ENCODE measurements at regions not wholly inside any gene's neighbourhood (a gene's known extent, or its start where the extent isn't known, plus 50 kb on each side); places are given as distances from the start of the nearest gene placed in this dataset.
"Not testable (repeated sequence)": the region's sequence is repeated elsewhere in the genome, so short reads cannot be mapped to it uniquely, and the experiment has no call there.

DNA sequence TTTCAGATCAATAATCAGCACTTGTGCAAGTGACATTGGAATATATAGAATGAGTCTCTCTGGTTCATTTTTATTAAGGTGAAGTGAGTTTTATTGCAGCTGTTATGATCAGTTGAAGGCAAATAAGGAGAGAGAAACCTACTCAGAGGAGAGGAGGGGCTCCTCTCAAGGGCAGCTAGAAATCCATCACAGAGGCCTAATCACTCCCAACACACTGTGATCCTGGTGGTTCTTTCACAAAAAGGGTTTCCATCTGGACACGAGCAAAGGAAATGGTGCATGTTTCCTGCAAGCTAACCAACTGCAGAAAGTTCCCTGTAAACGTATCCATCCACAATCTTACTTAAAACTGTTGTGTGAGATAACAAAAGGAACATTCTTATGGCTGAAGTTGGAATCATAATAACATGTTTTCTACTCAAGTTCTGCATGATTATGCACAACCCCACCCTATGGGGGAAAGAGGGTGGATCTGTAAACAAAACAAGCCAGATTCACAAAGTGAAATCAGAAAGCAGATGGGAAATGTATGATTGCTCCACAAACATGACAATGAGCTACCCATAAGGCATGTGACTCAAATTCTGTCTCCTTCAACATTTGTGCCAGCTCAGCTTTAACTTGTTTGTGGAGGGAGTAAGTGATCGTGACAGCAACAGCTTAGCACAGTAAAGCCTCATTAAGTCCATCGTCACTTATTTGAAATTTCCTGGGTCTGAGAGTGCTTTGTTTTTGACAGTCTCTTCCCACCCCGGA lies 141.2 kb upstream of the ST6GALNAC5 start:
- WGBS (ENCODE audit: insufficient coverage): 75% methylated on average over 2 of the region's 5 CpGs
- H3K27me3 ChIP-seq (ENCODE audit: control insufficient read depth, insufficient read depth, low read length): no peaks in the 10 kb centered on the region
- H3K27ac ChIP-seq (ENCODE audit: low read length): no peak overlapping the region
- DNase-seq: peak; percentile 4
- H3K4me1 ChIP-seq (ENCODE audit: control insufficient read depth, insufficient read depth, low read length): no peaks in the 10 kb centered on the region
- no peaks in the 10 kb centered on the region for H3K9me3 ChIP-seq (replicated peaks; ENCODE audit: control insufficient read depth, low read depth, low read length)
- H3K4me3 ChIP-seq (ENCODE audit: low read length): no peak overlapping the region
- no peaks in the 10 kb centered on the region for H3K36me3 ChIP-seq (ENCODE audit: control insufficient read depth, insufficient read depth, low read length)

DNA sequence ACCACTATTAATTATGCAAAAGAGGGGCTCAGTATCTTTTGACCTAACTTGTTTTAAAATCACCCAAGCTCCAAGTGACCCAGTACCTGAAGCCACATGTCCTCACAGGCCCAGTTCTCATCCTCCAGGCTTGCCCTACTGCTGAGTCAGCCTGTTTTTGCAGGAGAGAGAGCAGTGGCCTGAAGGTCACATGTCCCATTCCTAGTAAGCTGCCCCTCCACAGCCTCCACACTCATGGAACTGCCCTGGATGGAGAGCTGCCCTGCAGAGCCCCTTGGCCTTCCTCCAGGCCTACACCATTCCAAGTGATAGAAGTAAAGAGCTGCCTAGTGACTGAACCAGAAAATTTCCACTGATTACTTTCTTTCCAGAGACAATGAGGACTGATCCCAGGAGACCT lies 139.8 kb upstream of the ST6GALNAC5 start:
- Histone ChIP-seq H3K9me3 (replicated peaks; ENCODE audit: control insufficient read depth, low read depth, low read length) (no peaks in the 10 kb centered on the region), H3K27ac (ENCODE audit: low read length) (no peak overlapping the region), H3K27me3 (ENCODE audit: control insufficient read depth, insufficient read depth, low read length) (no peaks in the 10 kb centered on the region), H3K36me3 (ENCODE audit: control insufficient read depth, insufficient read depth, low read length) (no peaks in the 10 kb centered on the region), H3K4me1 (ENCODE audit: control insufficient read depth, insufficient read depth, low read length) (no peaks in the 10 kb centered on the region), H3K4me3 (ENCODE audit: low read length) (no peak overlapping the region)
- DNase-seq: no peak

DNA sequence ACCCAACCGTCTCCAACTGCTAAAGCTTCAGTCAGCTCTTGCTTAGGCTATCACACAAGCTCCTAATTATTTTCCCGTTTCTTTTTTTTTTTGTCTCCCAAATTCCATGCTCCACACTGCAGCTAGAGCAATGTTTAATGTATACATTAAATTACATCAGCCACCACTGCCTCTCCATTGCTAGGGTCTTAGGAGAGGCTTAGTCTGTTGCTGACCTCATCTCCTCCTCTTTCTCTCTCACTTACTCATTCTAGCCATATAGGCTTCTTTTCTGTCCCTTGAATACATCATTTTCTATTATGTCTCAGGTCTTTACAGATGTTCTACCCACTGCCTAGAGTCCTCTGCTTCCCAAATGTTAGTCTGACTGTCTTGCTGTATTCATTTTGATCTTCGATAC lies 138.1 kb upstream of the ST6GALNAC5 start:
- Histone ChIP-seq H3K27me3 (ENCODE audit: control insufficient read depth, insufficient read depth, low read length) (no peaks in the 10 kb centered on the region), H3K9me3 (replicated peaks; ENCODE audit: control insufficient read depth, low read depth, low read length) (no peaks in the 10 kb centered on the region), H3K27ac (ENCODE audit: low read length) (no peak overlapping the region), H3K4me1 (ENCODE audit: control insufficient read depth, insufficient read depth, low read length) (no peaks in the 10 kb centered on the region), H3K4me3 (ENCODE audit: low read length) (no peak overlapping the region), H3K36me3 (ENCODE audit: control insufficient read depth, insufficient read depth, low read length) (no peaks in the 10 kb centered on the region)
- WGBS (ENCODE audit: insufficient coverage): 88% methylated on average over 1 of the region's 3 CpGs
- DNase-seq: no peak

DNA sequence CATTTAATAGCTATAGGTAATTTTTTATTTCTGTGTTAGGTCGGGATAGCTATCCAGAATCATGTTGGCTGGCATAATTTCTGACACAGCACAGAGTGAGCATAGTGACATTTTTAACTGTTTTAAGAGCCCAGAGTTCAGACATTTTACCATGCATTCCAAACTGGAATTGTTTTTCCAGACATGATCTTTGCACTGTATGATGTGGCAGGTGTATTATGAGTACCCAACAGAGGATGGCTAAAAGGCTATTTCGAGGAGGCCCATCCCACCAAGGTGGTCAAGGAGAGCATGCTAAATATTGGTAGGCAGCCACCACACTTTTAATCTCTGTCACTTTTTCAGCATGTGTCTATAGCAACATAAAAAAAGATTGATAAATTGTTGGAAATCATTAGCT lies 137.3 kb upstream of the ST6GALNAC5 start:
- Histone ChIP-seq H3K27me3 (ENCODE audit: control insufficient read depth, insufficient read depth, low read length) (no peaks in the 10 kb centered on the region), H3K27ac (ENCODE audit: low read length) (no peak overlapping the region), H3K9me3 (replicated peaks; ENCODE audit: control insufficient read depth, low read depth, low read length) (no peaks in the 10 kb centered on the region), H3K4me1 (ENCODE audit: control insufficient read depth, insufficient read depth, low read length) (no peaks in the 10 kb centered on the region), H3K36me3 (ENCODE audit: control insufficient read depth, insufficient read depth, low read length) (no peaks in the 10 kb centered on the region), H3K4me3 (ENCODE audit: low read length) (no peak overlapping the region)
- WGBS (ENCODE audit: insufficient coverage): no CpG with 5 or more reads among the region's 2 CpGs
- no peak for DNase-seq

GRCh38 chr1:76738355-76738754 lies 128.9 kb upstream of the ST6GALNAC5 start:
- WGBS (ENCODE audit: insufficient coverage): 83% methylated on average over 1 of the region's 1 CpG
- not testable (repeated sequence) for DNase-seq; H3K9me3 ChIP-seq (replicated peaks; ENCODE audit: control insufficient read depth, low read depth, low read length); H3K36me3 ChIP-seq (ENCODE audit: control insufficient read depth, insufficient read depth, low read length); H3K27me3 ChIP-seq (ENCODE audit: control insufficient read depth, insufficient read depth, low read length); H3K27ac ChIP-seq (ENCODE audit: low read length); H3K4me3 ChIP-seq (ENCODE audit: low read length); H3K4me1 ChIP-seq (ENCODE audit: control insufficient read depth, insufficient read depth, low read length)

DNA sequence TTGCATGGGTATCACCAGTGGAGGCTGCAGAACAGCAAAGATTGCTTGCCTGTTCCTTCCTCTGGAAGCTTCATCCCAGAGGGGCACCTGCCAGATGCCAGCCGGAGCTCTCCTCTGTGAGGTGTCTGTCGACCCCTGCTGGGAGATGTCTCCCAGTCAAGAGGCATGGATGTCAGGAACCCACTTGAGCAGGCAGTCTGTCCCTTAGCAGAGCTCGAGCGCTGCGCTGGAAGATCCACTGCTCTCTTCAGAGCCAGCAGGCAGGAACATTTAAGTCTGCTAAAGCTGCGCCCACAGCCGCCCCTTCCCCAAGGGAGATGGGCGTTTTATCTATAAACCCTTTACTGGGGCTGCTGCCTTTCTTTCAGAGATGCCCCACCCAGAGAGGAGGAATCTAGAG lies 126.3 kb upstream of the ST6GALNAC5 start:
- DNase-seq; H3K36me3 ChIP-seq (ENCODE audit: control insufficient read depth, insufficient read depth, low read length): not testable (repeated sequence)
- WGBS (ENCODE audit: insufficient coverage): 82% methylated on average over 8 of the region's 8 CpGs

GRCh38 chr1:76744989-76745388 lies 122.3 kb upstream of the ST6GALNAC5 start:
- Histone ChIP-seq H3K4me1 (ENCODE audit: control insufficient read depth, insufficient read depth, low read length) (no peaks in the 10 kb centered on the region), H3K36me3 (ENCODE audit: control insufficient read depth, insufficient read depth, low read length) (no peaks in the 10 kb centered on the region), H3K27ac (ENCODE audit: low read length) (no peak overlapping the region), H3K9me3 (replicated peaks; ENCODE audit: control insufficient read depth, low read depth, low read length) (peaks cover 7% of the 10 kb centered on the region), H3K27me3 (ENCODE audit: control insufficient read depth, insufficient read depth, low read length) (no peaks in the 10 kb centered on the region), H3K4me3 (ENCODE audit: low read length) (no peak overlapping the region)
- no CpG with 5 or more reads among the region's 1 CpG for WGBS (ENCODE audit: insufficient coverage)
- DNase-seq: no peak

More for the DNA sequence above, 126.3 kb upstream of the ST6GALNAC5 start:
- not testable (repeated sequence) for H3K4me1 ChIP-seq (ENCODE audit: control insufficient read depth, insufficient read depth, low read length); H3K27ac ChIP-seq (ENCODE audit: low read length); H3K27me3 ChIP-seq (ENCODE audit: control insufficient read depth, insufficient read depth, low read length); H3K9me3 ChIP-seq (replicated peaks; ENCODE audit: control insufficient read depth, low read depth, low read length); H3K4me3 ChIP-seq (ENCODE audit: low read length)

DNA sequence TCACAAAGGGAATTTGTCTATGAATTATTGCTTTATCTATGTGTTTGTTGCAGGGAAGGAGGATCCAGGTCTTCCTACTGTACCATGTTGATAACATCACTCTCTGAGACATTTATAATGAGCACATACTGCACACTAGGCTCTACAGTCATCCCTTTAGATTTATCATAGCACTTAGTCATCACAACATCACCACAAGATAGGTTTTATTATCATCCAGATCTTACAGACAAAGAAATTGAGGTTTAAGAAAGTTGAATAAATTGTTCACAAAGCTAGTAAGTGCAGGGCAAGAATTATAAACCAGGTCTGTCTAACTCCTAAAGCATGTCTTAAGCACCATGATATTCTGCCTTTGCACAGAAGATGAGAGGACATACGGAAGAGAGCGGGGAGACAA lies 121.1 kb upstream of the ST6GALNAC5 start:
- no peak overlapping the region for H3K27ac ChIP-seq (ENCODE audit: low read length)
- no peak for DNase-seq
- WGBS (ENCODE audit: insufficient coverage): no CpG with 5 or more reads among the region's 2 CpGs

GRCh38 chr1:76754730-76755129 lies 112.5 kb upstream of the ST6GALNAC5 start:
- H3K4me3 ChIP-seq (ENCODE audit: low read length): no peak overlapping the region
- H3K36me3 ChIP-seq (ENCODE audit: control insufficient read depth, insufficient read depth, low read length): no peaks in the 10 kb centered on the region
- no peak overlapping the region for H3K27ac ChIP-seq (ENCODE audit: low read length)
- H3K27me3 ChIP-seq (ENCODE audit: control insufficient read depth, insufficient read depth, low read length): no peaks in the 10 kb centered on the region
- no peaks in the 10 kb centered on the region for H3K9me3 ChIP-seq (replicated peaks; ENCODE audit: control insufficient read depth, low read depth, low read length)
- H3K4me1 ChIP-seq (ENCODE audit: control insufficient read depth, insufficient read depth, low read length): no peaks in the 10 kb centered on the region
- no peak for DNase-seq
- no CpG with 5 or more reads among the region's 1 CpG for WGBS (ENCODE audit: insufficient coverage)

More for the DNA sequence above, 121.1 kb upstream of the ST6GALNAC5 start:
- Histone ChIP-seq H3K4me3 (ENCODE audit: low read length) (no peak overlapping the region), H3K9me3 (replicated peaks; ENCODE audit: control insufficient read depth, low read depth, low read length) (peaks cover 7% of the 10 kb centered on the region), H3K4me1 (ENCODE audit: control insufficient read depth, insufficient read depth, low read length) (no peaks in the 10 kb centered on the region), H3K27me3 (ENCODE audit: control insufficient read depth, insufficient read depth, low read length) (no peaks in the 10 kb centered on the region), H3K36me3 (ENCODE audit: control insufficient read depth, insufficient read depth, low read length) (no peaks in the 10 kb centered on the region)

DNA sequence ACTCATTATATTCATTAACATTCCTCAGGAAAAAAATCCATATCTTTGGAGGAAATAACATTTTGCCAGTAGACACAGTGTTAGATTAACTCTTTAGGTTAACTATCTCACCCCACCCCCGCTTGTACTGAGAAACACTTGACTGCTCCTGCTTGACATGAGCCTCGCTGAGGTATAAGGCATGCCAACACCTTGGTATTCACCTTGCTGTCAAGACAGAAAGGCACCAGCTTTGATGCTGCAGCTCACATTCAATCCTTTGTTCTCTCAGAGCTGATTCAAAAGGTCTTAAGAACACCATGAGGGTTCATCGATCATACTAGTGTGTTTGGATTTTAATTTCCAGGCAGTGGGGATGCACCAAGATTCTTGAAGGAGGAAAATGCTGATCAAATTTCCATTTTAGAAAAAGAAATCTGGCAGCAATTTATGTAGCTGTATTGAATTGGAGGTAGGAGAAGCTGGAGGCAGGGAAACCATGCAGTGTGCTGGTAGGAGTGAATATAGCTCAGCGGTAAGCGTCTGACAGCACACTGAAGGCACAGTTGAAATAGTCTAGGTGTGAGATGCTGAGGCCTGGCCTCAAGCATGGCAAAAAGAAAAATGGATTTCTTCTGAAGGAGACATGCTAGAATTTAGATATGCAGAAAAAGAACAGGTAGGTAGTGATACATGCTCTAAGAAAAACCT lies 108.0 kb upstream of the ST6GALNAC5 start:
- H3K36me3 ChIP-seq (ENCODE audit: control insufficient read depth, insufficient read depth, low read length): no peaks in the 10 kb centered on the region
- WGBS (ENCODE audit: insufficient coverage): 72% methylated on average over 5 of the region's 5 CpGs
- no peaks in the 10 kb centered on the region for H3K9me3 ChIP-seq (replicated peaks; ENCODE audit: control insufficient read depth, low read depth, low read length)
- H3K4me1 ChIP-seq (ENCODE audit: control insufficient read depth, insufficient read depth, low read length): no peaks in the 10 kb centered on the region
- DNase-seq: no peak
- no peak overlapping the region for H3K4me3 ChIP-seq (ENCODE audit: low read length)
- H3K27me3 ChIP-seq (ENCODE audit: control insufficient read depth, insufficient read depth, low read length): no peaks in the 10 kb centered on the region
- H3K27ac ChIP-seq (ENCODE audit: low read length): no peak overlapping the region

Measured in muscle of leg (tissue), 3 donors.